ENCODE measurements at regions not wholly inside any gene's neighbourhood (a gene's known extent, or its start where the extent isn't known, plus 50 kb on each side); places are given as distances from the start of the nearest gene placed in this dataset.

DNA sequence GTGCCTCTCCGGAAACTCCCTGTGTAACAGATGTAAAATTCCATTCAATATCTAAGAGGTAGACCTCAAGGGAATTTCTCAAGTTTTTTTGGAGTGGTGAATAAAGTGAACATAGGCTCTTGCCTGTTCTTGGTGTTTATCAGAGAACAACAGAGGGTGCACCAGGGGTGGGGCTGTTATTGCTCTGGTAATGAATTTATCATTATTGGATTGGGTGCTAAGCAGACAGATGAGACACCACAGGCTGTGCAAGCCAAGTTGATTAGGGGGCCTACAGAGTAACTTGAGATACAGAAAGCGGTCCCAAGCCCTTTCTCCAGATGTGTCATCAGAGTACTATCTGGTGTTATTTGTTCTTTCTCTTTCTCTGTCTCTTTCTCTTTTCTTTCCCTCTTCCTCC lies 286.3 kb downstream of the OSR1 start:
- ATAC-seq: no peak
- Histone ChIP-seq H3K36me3 (replicated peaks in 1 of 2; ENCODE audit: control insufficient read depth in 1 of 2, insufficient read depth in 2 of 2, low read length in 2 of 2) (no peaks in the 10 kb centered on the region), H3K27me3 (ENCODE audit: control insufficient read depth in 1 of 2, insufficient read depth in 2 of 2, low read length in 2 of 2) (no peaks in the 10 kb centered on the region), H3K27ac (ENCODE audit: extremely low read length, insufficient read depth, low read length) (no peak overlapping the region), H3K4me1 (ENCODE audit: insufficient read depth, low read length) (peaks cover 22% of the 10 kb centered on the region), H3K79me2 (ENCODE audit: insufficient read depth, low read length) (no peaks in the 10 kb centered on the region), H3K4me2 (ENCODE audit: low read depth, low read length) (no peak overlapping the region), H3K4me3 (replicated peaks in 1 of 3; ENCODE audit: insufficient read depth in 1 of 3, low read depth in 2 of 3, low read length in 3 of 3) (no peak overlapping the region), H3K9me3 (ENCODE audit: low read length) (no peaks in the 10 kb centered on the region), H3K9ac (ENCODE audit: insufficient read depth, low read depth, low read length) (no peak overlapping the region), H4K20me1 (ENCODE audit: insufficient read depth, low read length) (no peaks in the 10 kb centered on the region), H2AFZ (ENCODE audit: low read length) (no peak overlapping the region)
- intact Hi-C loops (cut with micrococcal nuclease; ENCODE audit: unreplicated experiment): no loop called here
- WGBS (ENCODE audit: low lambda C conversion rate): 78% methylated on average over 2 of the region's 2 CpGs
- no peak for DNase-seq (ENCODE audit: low spot score)
- in situ Hi-C loops (cut with HindIII; ENCODE audit: extremely low pct_ligation_motif_present, low pct_unique_long_range_greater_than_20kb): no loop called here
- no TSS peak for BruUV-seq (replicated peaks)
- CTCF ChIA-PET (ENCODE audit: low intra/inter-chr PET ratio, low total read pairs): no interaction called here
- POLR2A ChIA-PET: no interaction called here
- FAIRE-seq: no peak
- TF ChIP-seq GTF2F1 (IDR thresholded peaks at IDR 0.05; ENCODE audit: low read length): no peak
- TF ChIP-seq, protein P1, sequence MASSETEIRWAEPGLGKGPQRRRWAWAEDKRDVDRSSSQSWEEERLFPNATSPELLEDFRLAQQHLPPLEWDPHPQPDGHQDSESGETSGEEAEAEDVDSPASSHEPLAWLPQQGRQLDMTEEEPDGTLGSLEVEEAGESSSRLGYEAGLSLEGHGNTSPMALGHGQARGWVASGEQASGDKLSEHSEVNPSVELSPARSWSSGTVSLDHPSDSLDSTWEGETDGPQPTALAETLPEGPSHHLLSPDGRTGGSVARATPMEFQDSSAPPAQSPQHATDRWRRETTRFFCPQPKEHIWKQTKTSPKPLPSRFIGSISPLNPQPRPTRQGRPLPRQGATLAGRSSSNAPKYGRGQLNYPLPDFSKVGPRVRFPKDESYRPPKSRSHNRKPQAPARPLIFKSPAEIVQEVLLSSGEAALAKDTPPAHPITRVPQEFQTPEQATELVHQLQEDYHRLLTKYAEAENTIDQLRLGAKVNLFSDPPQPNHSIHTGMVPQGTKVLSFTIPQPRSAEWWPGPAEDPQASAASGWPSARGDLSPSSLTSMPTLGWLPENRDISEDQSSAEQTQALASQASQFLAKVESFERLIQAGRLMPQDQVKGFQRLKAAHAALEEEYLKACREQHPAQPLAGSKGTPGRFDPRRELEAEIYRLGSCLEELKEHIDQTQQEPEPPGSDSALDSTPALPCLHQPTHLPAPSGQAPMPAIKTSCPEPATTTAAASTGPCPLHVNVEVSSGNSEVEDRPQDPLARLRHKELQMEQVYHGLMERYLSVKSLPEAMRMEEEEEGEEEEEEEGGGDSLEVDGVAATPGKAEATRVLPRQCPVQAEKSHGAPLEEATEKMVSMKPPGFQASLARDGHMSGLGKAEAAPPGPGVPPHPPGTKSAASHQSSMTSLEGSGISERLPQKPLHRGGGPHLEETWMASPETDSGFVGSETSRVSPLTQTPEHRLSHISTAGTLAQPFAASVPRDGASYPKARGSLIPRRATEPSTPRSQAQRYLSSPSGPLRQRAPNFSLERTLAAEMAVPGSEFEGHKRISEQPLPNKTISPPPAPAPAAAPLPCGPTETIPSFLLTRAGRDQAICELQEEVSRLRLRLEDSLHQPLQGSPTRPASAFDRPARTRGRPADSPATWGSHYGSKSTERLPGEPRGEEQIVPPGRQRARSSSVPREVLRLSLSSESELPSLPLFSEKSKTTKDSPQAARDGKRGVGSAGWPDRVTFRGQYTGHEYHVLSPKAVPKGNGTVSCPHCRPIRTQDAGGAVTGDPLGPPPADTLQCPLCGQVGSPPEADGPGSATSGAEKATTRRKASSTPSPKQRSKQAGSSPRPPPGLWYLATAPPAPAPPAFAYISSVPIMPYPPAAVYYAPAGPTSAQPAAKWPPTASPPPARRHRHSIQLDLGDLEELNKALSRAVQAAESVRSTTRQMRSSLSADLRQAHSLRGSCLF (CRISPR knock-in tag; IDR thresholded peaks at IDR 0.05; ENCODE audit: borderline replicate concordance): no peak
- no peak for TF ChIP-seq ZNF703 (CRISPR knock-in tag; IDR thresholded peaks at IDR 0.05; ENCODE audit: borderline replicate concordance)
- no peak for TF ChIP-seq TRIM24 (CRISPR knock-in tag; IDR thresholded peaks at IDR 0.05)

DNA sequence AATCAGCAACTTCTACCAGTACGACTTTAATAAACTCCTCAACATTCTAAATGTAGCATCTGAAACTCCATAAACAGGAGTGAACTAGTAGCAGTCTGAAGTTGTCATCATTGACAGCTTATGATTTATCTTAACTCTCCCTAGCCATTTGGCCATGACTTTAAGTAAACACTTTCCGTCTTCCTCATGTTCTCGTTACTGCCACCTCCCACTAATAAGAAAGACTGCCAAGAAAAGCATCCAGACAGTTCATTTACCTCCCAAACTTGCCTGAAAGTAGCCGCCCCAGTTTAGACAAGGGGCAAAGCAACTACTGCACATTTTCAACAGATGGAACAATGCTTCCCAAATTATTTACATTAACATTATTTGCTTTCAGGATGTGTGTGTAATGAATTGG lies 287.5 kb downstream of the OSR1 start:
- Histone ChIP-seq H3K36me3 (replicated peaks in 1 of 2; ENCODE audit: control insufficient read depth in 1 of 2, insufficient read depth in 2 of 2, low read length in 2 of 2) (no peaks in the 10 kb centered on the region), H3K79me2 (ENCODE audit: insufficient read depth, low read length) (no peaks in the 10 kb centered on the region), H3K9me3 (ENCODE audit: low read length) (no peaks in the 10 kb centered on the region), H3K27ac (ENCODE audit: extremely low read length, insufficient read depth, low read length) (no peak overlapping the region), H3K9ac (ENCODE audit: insufficient read depth, low read depth, low read length) (no peak overlapping the region), H4K20me1 (ENCODE audit: insufficient read depth, low read length) (no peaks in the 10 kb centered on the region), H2AFZ (ENCODE audit: low read length) (no peak overlapping the region), H3K4me1 (ENCODE audit: insufficient read depth, low read length) (peaks cover 22% of the 10 kb centered on the region), H3K27me3 (ENCODE audit: control insufficient read depth in 1 of 2, insufficient read depth in 2 of 2, low read length in 2 of 2) (no peaks in the 10 kb centered on the region), H3K4me2 (ENCODE audit: low read depth, low read length) (no peak overlapping the region), H3K4me3 (replicated peaks in 1 of 3; ENCODE audit: insufficient read depth in 1 of 3, low read depth in 2 of 3, low read length in 3 of 3) (no peak overlapping the region)
- ChIA-PET CTCF (ENCODE audit: low intra/inter-chr PET ratio, low total read pairs) (no interaction called here), POLR2A (no interaction called here)
- BruUV-seq (replicated peaks): no TSS peak
- DNase-seq (ENCODE audit: low spot score) (no peak), ATAC-seq (no peak), FAIRE-seq (no peak)
- intact Hi-C loops (cut with micrococcal nuclease; ENCODE audit: unreplicated experiment) (no loop called here), in situ Hi-C loops (cut with HindIII; ENCODE audit: extremely low pct_ligation_motif_present, low pct_unique_long_range_greater_than_20kb) (no loop called here)
- 63% methylated on average over 4 of the region's 4 CpGs for WGBS (ENCODE audit: low lambda C conversion rate)
- TF ChIP-seq ZNF589 (CRISPR knock-in tag; conservative IDR thresholded peaks at IDR 0.05) (no peak), HNF4G (IDR thresholded peaks at IDR 0.05; ENCODE audit: borderline replicate concordance, low read depth, low read length) (no peak), HNF4G (CRISPR knock-in tag; IDR thresholded peaks at IDR 0.05; ENCODE audit: borderline replicate concordance, low read depth) (no peak), AGO1 (IDR thresholded peaks at IDR 0.05; ENCODE audit: low read depth, low read length, poor library complexity, severe bottlenecking) (no peak), ZNF776 (CRISPR knock-in tag; IDR thresholded peaks at IDR 0.05) (no peak), ZNF33B (CRISPR knock-in tag; IDR thresholded peaks at IDR 0.05) (no peak)
- TF ChIP-seq, protein P2, sequence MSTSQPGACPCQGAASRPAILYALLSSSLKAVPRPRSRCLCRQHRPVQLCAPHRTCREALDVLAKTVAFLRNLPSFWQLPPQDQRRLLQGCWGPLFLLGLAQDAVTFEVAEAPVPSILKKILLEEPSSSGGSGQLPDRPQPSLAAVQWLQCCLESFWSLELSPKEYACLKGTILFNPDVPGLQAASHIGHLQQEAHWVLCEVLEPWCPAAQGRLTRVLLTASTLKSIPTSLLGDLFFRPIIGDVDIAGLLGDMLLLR (CRISPR knock-in tag; IDR thresholded peaks at IDR 0.05): no peak
- TF ChIP-seq, protein P3, sequence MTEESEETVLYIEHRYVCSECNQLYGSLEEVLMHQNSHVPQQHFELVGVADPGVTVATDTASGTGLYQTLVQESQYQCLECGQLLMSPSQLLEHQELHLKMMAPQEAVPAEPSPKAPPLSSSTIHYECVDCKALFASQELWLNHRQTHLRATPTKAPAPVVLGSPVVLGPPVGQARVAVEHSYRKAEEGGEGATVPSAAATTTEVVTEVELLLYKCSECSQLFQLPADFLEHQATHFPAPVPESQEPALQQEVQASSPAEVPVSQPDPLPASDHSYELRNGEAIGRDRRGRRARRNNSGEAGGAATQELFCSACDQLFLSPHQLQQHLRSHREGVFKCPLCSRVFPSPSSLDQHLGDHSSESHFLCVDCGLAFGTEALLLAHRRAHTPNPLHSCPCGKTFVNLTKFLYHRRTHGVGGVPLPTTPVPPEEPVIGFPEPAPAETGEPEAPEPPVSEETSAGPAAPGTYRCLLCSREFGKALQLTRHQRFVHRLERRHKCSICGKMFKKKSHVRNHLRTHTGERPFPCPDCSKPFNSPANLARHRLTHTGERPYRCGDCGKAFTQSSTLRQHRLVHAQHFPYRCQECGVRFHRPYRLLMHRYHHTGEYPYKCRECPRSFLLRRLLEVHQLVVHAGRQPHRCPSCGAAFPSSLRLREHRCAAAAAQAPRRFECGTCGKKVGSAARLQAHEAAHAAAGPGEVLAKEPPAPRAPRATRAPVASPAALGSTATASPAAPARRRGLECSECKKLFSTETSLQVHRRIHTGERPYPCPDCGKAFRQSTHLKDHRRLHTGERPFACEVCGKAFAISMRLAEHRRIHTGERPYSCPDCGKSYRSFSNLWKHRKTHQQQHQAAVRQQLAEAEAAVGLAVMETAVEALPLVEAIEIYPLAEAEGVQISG (CRISPR knock-in tag; IDR thresholded peaks at IDR 0.05): no peak
